ENCODE measurements at regions not wholly inside any gene's neighbourhood (a gene's known extent, or its start where the extent isn't known, plus 50 kb on each side); places are given as distances from the start of the nearest gene placed in this dataset.

DNA sequence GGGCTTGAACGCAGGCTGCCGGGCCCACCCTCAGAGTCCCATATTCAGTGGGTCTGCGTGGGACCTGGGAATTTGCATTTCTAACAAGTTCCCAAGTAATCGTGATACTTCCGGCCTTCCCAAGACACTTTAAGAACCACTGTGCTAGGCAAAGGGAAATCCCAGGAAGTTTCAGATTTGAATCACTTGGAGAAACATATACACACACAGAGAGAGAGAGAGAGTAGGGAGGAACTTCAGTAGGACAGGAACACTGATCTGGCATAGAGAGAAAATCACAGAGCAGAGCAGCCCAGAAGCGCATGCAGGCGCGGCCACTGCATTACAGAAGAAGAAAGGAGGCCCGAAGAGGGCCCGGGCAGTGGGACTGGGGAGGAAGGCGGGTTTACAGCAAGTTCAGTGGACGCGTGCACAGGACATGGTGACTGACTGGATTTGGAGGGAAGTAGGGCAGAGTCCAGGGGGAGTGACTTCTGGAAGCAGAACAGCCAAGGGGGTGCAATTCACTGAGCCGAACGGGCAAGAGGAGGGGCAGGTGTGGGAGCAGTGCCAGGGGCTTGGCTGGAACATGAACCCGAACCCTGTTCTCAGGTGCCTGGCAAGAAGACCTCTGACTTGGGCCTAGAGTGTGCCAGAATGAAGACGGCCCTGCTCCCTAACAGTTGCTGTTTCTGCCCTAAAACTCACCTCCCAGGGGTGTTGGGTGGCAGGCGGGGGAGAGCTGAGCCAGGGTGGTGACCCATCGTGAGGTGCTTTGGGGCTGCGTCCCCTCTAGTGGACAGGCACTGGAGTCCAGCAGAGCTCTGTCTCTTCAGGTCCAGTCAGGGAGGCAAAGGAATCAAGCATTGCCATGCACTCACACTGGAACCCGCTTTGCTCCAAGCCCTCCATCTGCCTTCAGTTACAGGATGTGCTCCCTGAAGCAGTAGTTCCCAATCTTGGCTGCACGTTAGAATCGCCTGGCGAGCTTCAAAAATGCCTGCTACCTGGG lies 101.3 kb upstream of the HES1 start:
- TF ChIP-seq POLR2A (IDR thresholded peaks at IDR 0.05): no peak
- TF ChIP-seq, protein P1, sequence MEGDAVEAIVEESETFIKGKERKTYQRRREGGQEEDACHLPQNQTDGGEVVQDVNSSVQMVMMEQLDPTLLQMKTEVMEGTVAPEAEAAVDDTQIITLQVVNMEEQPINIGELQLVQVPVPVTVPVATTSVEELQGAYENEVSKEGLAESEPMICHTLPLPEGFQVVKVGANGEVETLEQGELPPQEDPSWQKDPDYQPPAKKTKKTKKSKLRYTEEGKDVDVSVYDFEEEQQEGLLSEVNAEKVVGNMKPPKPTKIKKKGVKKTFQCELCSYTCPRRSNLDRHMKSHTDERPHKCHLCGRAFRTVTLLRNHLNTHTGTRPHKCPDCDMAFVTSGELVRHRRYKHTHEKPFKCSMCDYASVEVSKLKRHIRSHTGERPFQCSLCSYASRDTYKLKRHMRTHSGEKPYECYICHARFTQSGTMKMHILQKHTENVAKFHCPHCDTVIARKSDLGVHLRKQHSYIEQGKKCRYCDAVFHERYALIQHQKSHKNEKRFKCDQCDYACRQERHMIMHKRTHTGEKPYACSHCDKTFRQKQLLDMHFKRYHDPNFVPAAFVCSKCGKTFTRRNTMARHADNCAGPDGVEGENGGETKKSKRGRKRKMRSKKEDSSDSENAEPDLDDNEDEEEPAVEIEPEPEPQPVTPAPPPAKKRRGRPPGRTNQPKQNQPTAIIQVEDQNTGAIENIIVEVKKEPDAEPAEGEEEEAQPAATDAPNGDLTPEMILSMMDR (IDR thresholded peaks at IDR 0.05): no peak
